Ascending aorta (tissue), 2 donors: ENCODE measurements at regions not wholly inside any gene's neighbourhood (a gene's known extent, or its start where the extent isn't known, plus 50 kb on each side); places are given as distances from the start of the nearest gene placed in this dataset.

Experiments
- DNase-seq, 2 donors: peaks; one replicate each; pipeline ENCODE4 v3.0.0-alpha.2; 2019; ENCODE audit warnings: low spot score in 2 of 2
- H3K27ac ChIP-seq, 2 donors: fragments of 200-600 bp; sonication (generic); one replicate each; pipeline ENCODE4 v1.5.1; 2016 to 2017; ENCODE audit warnings: mild to moderate bottlenecking in 1 of 2
- H3K27me3 ChIP-seq: fragments of 200-600 bp; sonication (generic); one replicate; pipeline ENCODE4 v1.5.1; 2017
- H3K36me3 ChIP-seq, 2 donors: fragments of 200-600 bp; sonication (generic); one replicate each; pipeline ENCODE4 v1.5.1; 2016
- H3K4me1 ChIP-seq, 2 donors: fragments of 200-600 bp; sonication (generic); one replicate each; pipeline ENCODE4 v1.5.1; 2016 to 2017; ENCODE audit warnings: mild to moderate bottlenecking in 1 of 2
- H3K4me3 ChIP-seq, 2 donors: fragments of 200-600 bp; sonication (generic); one replicate each; pipeline ENCODE4 v1.5.1; 2016 to 2017; ENCODE audit warnings: mild to moderate bottlenecking in 1 of 2
- H3K9me3 ChIP-seq, 2 donors: fragments of 200-600 bp; sonication (generic); one replicate each; pipeline ENCODE4 v1.5.1; 2016
- CTCF ChIP-seq, 3 experiments: fragments of 200-600 bp in 2 of 3; fragments of 450-650 bp in 1 of 3; sonication (generic) in 2 of 3; IDR thresholded peaks; one replicate each; pipeline ENCODE4 v1.5.1; 2016 to 2019; ENCODE audit warnings: antibody characterized with exemption in 3 of 3, mild to moderate bottlenecking in 1 of 3, moderate library complexity in 1 of 3
- intact Hi-C: fragments of 100-400 bp; cut with DNase I; formaldehyde crosslinking; loops from one replicate; pipeline ENCODE4 v1.15.1; 2023

DNA sequence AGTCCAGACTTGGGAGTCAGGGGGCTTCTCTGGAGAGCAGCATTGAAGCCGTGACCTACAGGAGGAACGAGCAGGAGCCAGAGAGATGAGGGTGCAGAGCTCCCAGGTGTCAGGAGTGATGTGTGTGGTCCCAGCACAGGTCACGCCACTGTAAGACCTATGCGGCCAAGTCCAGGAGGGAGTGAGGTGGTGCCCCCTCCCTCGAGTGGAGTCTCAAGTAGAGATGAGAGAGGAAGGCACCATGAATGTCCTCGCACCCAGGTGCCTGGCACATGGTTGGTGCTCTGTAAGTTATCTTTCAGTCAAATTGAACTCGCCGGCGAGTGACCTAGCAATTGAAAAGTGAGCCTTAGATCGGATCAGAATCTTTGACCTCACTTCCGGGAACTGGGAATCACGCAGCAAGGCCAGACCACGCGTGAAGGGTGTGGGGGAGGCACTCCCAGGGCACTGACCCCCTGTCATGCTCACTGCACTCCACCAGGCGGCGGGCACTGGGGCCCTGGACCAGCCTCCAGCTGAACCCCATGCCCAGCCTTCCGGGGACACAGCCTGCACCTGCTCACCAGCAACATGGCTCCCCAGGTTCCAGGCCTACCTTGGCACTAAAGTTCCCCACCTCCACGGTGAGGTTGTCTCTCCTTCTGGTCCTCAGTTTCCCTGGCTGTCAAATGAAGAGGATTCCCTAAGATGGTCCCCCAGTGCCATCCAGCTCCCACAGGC, 127.4 kb downstream of the HMX1 start:
- peak in 1 of 2 donors; percentile 44 for DNase-seq
- no peak overlapping the region for H3K4me3 ChIP-seq
- intact Hi-C loops = no loop called here

DNA sequence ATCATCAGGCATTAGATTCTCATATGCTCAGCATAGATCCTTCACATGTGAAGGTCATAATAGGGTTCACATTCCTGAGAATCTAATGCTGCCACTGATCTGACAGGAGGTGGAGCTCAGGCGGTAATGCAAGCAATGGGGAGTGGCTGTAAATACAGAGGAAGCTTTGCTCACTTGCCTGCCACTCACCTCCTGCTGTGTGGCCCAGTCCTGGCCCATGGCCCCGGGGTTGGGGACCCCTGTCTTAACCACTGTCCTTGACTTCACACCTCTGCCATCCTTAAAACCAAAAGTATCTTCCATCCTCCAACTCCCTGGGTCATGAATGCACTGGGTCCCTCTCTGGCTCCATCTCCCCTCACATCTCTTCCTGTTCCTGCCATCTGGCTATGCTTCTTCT, 129.1 kb downstream of the HMX1 start:
- Histone ChIP-seq H3K36me3 (no peaks in the 10 kb centered on the region), H3K9me3 (no peaks in the 10 kb centered on the region), H3K4me1 (no peaks in the 10 kb centered on the region), H3K27ac (no peak overlapping the region), H3K27me3 (no peaks in the 10 kb centered on the region), H3K4me3 (no peak overlapping the region)
- intact Hi-C loops = no loop called here
- DNase-seq = no peak
- no peak for TF ChIP-seq CTCF (IDR thresholded peaks at IDR 0.05)

More for the DNA sequence above, 127.4 kb downstream of the HMX1 start:
- Histone ChIP-seq H3K27me3 (no peaks in the 10 kb centered on the region), H3K27ac (no peak overlapping the region), H3K9me3 (no peaks in the 10 kb centered on the region), H3K4me1 (no peaks in the 10 kb centered on the region), H3K36me3 (no peaks in the 10 kb centered on the region)
- TF ChIP-seq CTCF (IDR thresholded peaks at IDR 0.05) = no peak

DNA sequence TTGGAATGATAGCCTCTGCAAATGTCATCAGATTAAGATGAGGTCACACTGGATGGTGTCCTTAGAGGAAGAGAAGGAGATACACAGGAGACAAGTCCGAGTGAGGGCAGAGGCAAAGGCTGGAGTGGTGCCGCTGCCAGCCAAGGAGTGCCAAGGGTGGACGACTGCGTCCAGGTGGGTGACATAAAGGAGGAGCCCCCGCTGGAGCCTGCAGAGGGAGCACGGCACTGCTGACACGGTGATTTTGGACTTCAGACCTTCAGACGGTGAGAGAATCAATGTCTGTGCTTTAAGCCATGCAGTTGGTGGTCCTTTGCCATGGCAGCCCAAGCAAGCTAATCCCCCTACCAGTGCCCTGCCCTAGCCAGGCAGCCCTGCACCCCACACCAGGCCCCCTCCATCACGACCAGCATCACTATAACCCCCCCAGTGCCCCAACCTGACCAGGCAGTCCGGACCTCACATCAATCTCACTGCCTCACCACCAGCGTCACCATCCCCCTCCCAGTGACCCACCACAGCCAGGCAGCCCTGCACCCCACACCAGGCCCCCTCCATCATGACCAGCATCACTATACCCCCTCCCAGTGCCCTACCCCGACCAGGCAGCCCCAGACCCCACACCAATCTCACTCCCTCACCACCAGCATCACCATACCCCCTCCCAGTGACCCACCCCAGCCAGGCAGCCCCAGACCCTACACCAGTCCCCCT, 130.0 kb downstream of the HMX1 start:
- H3K4me3 ChIP-seq = no peak overlapping the region
- peak in 1 of 2 donors; percentile 42 for DNase-seq
- H3K36me3 ChIP-seq = no peaks in the 10 kb centered on the region
- intact Hi-C loops = no loop called here
- H3K27ac ChIP-seq = no peak overlapping the region
- no peaks in the 10 kb centered on the region for H3K27me3 ChIP-seq
- no peaks in the 10 kb centered on the region for H3K9me3 ChIP-seq
- no peak for TF ChIP-seq CTCF (IDR thresholded peaks at IDR 0.05)
- H3K4me1 ChIP-seq = no peaks in the 10 kb centered on the region

- DNase-seq = peak in 1 of 2 donors; percentile 56
- no peak for TF ChIP-seq CTCF (IDR thresholded peaks at IDR 0.05)
- Histone ChIP-seq H3K27ac (no peak overlapping the region), H3K9me3 (no peaks in the 10 kb centered on the region), H3K36me3 (no peaks in the 10 kb centered on the region), H3K4me1 (no peaks in the 10 kb centered on the region), H3K27me3 (no peaks in the 10 kb centered on the region), H3K4me3 (no peak overlapping the region)
- intact Hi-C loops = no loop called here
These were observed 130.8 kb downstream of the HMX1 start for GRCh38 chr4:8740666-8741395.

GRCh38 chr4:8739820-8740665, 131.6 kb downstream of the HMX1 start:
- Histone ChIP-seq H3K36me3 (no peaks in the 10 kb centered on the region), H3K27ac (no peak overlapping the region), H3K4me1 (no peaks in the 10 kb centered on the region), H3K9me3 (no peaks in the 10 kb centered on the region), H3K27me3 (no peaks in the 10 kb centered on the region), H3K4me3 (no peak overlapping the region)
- peak in 1 of 2 donors; percentile 41 for DNase-seq
- TF ChIP-seq CTCF (IDR thresholded peaks at IDR 0.05) = no peak
- intact Hi-C loops = no loop called here
